ENCODE measurements at regions not wholly inside any gene's neighbourhood (a gene's known extent, or its start where the extent isn't known, plus 50 kb on each side); places are given as distances from the start of the nearest gene placed in this dataset.

DNA sequence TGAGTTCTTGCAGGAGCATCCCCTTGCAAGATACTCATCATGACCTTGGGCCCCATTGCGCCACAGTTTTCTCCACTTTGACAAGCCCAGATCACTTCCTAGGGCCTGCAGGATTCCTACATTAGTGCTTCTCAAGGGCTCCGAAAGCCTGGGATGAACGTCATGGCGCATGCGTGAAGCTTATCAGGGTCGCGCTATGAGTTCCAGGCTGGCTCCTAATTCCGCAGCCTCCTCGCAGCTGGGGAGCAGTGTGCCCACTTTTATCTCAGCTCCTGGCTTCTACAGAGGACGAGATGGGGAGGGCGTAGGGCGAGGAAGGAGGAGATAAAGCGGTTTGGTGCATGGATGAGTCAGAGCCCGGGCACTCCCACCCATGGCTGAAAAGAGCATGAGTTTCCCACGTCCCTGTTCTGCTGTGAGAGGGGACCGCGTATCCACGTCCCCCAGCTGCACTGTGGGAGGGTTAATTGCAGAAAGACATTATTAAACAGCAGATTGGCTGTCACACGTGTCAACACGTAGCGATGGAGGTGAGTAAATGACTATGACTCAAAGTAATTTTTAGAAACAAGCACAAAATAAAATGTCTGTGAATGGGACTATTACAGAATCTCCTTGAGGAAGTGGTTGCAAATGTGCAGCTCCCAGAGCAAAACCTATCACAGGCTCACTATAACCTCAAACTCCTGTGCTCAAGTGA, 72.9 kb upstream of the DSP start:
- Mint-ChIP-seq H3K36me3 (ENCODE audit: insufficient read depth) (no peaks in the 10 kb centered on the region), H3K9me3 (no peaks in the 10 kb centered on the region), H3K4me3 (no peak overlapping the region), H3K4me1 (ENCODE audit: low read depth) (peaks cover 3% of the 10 kb centered on the region), H3K27me3 (ENCODE audit: low read depth) (peaks cover 5% of the 10 kb centered on the region)
- DNase-seq (no peak), ATAC-seq (peak; percentile 56 to 77)

DNA sequence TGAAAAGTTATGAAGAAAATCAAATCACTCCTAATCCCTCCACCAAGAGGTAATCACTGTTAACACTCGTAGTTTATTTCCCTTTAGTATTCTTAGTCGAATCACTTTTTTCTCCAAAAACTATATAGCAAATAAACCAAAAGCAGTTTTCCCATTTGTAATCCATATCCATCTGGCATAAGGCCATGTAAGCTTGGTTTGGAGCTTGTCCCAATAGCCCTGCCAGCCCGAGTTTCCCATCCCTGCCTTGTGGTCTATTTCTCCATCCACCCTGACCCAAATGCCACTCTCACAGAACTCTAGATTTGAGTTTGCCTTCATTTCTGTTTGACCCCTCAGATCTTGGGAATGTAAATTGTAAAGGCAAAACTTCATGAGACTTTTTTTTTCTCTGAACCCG, 71.8 kb upstream of the DSP start:
- Mint-ChIP-seq H3K4me1 (ENCODE audit: low read depth) (peaks cover 3% of the 10 kb centered on the region), H3K4me3 (no peak overlapping the region), H3K36me3 (ENCODE audit: insufficient read depth) (no peaks in the 10 kb centered on the region), H3K9me3 (no peaks in the 10 kb centered on the region), H3K27me3 (ENCODE audit: low read depth) (peaks cover 5% of the 10 kb centered on the region)
- no peak for ATAC-seq
- no peak for DNase-seq

DNA sequence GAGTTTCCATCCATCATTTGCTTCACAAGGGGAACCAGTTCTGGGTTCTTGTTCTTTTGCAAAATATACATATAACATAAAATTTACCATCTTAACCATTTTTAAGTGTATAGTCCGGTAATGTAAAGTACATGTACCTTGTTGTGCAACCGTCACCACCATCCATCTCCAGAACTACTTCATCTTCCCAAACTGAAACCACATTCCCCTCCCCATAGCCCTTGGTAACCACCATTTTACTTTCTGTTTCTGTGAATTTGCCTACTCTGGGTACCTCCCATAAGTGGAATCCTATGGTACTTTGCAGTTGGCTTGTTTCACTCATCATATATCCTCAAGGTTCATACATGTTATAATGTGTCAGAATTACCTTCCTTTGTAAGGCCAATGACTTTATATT, 70.3 kb upstream of the DSP start:
- Mint-ChIP-seq H3K36me3 (ENCODE audit: insufficient read depth) (no peaks in the 10 kb centered on the region), H3K4me1 (ENCODE audit: low read depth) (peaks cover 3% of the 10 kb centered on the region), H3K27me3 (ENCODE audit: low read depth) (peaks cover 2% of the 10 kb centered on the region), H3K4me3 (no peak overlapping the region), H3K9me3 (no peaks in the 10 kb centered on the region)
- DNase-seq (no peak), ATAC-seq (no peak)

DNA sequence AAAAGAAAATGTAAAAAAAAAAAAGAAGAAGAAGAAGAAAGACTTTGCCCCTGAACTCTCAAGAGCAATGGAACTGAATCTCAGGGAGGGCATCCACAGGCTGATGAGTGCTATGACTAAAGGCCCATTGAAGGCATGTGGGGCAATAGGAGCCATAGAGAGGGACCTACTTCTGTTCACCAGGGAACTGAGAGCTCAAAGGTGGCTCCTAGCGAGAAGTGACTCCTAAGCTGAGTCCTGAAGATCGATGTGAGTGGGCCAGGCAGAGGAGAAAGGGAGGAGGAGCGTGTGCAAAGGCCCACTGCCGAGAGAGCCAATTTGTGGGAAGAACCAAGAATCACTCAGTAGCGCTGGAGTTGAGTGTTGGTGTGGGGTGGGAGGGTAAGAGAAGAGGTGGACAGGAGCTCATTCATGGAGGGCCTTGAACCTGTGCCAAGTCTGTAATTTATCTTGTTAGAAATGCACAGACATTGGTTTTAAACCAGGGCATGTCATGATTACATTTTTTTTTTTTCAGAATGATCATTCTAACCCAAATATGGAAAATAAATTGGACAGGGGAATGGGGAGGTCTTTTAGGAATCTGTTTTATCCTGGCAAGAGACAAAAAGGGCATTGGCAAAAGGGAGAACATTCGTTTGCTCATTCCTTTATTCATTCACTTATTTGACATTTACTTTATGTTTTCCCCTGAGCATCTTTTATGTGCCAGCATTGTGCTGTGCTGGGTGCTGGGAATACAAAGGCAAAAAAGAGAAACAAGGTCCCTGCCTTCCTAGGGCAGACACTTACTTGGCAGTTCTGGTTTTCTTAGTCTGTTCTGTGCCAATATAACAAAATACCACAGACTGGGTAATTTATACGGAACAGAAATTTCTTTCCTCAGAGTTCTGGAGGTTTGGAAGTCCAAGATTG, 67.4 kb upstream of the DSP start:
- no peak overlapping the region for H3K4me3 Mint-ChIP-seq

DNA sequence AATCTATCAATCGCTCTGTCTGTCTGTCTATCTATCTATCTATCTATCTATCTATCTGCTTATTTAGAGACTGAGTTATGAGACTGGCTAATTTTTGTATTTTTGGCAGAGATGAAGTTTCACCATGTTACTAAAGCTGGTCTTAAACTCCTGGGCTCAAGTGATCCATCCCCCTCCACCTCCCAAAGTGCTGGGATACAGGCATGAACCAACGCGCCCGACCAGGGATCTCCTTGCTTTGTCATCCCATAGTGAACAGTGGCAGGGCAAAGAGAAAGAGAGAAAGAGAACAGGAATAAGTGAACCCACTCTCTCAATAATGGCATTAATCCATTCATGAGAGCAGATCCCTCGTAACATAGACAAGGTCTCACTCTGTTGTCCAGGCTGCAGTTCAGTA, 66.4 kb upstream of the DSP start:
- DNase-seq (no peak), ATAC-seq (no peak)
- H3K9me3 Mint-ChIP-seq: no peaks in the 10 kb centered on the region
- no peak overlapping the region for H3K4me3 Mint-ChIP-seq
- no peaks in the 10 kb centered on the region for H3K27me3 Mint-ChIP-seq (ENCODE audit: low read depth)
- H3K4me1 Mint-ChIP-seq (ENCODE audit: low read depth): no peaks in the 10 kb centered on the region
- no peaks in the 10 kb centered on the region for H3K36me3 Mint-ChIP-seq (ENCODE audit: insufficient read depth)

More for the DNA sequence above, 67.4 kb upstream of the DSP start:
- no peak for DNase-seq
- no peaks in the 10 kb centered on the region for H3K27me3 Mint-ChIP-seq (ENCODE audit: low read depth)
- ATAC-seq: no peak
- H3K4me1 Mint-ChIP-seq (ENCODE audit: low read depth): no peaks in the 10 kb centered on the region
- H3K9me3 Mint-ChIP-seq: no peaks in the 10 kb centered on the region
- no peaks in the 10 kb centered on the region for H3K36me3 Mint-ChIP-seq (ENCODE audit: insufficient read depth)

DNA sequence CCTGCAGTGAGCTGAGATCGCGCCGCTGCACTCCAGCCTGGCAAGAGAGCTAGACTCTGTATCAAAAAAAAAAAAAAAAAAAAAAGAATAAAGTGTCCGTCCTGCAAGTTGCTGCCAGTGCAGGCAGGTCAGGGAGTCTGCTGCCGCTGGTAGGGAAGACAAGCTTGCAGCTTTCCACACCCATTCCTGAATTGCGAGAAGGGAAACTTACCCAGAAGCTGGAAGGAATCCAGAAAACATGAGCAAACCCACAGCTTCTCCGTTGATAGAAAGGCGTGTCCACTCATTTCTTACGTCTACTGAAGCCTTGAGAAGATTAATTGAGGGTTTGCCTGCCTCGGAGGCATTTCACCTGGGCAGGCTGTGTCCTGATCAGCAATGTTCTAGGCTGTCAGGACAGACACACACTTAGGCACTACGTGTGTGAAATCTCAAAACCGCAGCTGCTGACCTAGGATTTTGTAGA, 61.6 kb upstream of the DSP start:
- no peaks in the 10 kb centered on the region for H3K9me3 Mint-ChIP-seq
- no peaks in the 10 kb centered on the region for H3K36me3 Mint-ChIP-seq (ENCODE audit: insufficient read depth)
- no peak overlapping the region for H3K4me3 Mint-ChIP-seq
- H3K4me1 Mint-ChIP-seq (ENCODE audit: low read depth): no peaks in the 10 kb centered on the region
- DNase-seq: no peak
- no peak for ATAC-seq
- peaks cover 4% of the 10 kb centered on the region for H3K27me3 Mint-ChIP-seq (ENCODE audit: low read depth)

DNA sequence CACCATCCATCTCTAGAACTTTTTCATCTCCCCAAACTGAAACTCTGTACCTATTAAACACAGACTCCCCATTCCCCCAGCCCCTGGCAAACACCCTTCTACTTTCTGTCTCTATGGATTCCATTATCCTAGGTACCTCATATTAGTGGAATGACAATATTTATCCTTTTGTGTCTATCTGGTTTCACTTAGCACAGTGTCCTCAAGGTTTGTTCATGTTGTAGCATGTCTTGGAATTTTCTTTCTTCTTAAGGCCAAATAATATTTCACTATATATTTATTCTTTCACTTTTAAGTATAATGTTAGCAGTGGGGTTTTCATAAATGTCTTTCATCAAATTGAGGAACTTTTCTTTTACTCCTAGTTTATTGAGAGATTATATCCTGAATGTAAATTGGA, 56.8 kb upstream of the DSP start:
- no peaks in the 10 kb centered on the region for H3K9me3 Mint-ChIP-seq
- H3K36me3 Mint-ChIP-seq (ENCODE audit: insufficient read depth): no peaks in the 10 kb centered on the region
- no peak for ATAC-seq
- H3K4me3 Mint-ChIP-seq: no peak overlapping the region
- no peaks in the 10 kb centered on the region for H3K4me1 Mint-ChIP-seq (ENCODE audit: low read depth)
- peaks cover 7% of the 10 kb centered on the region for H3K27me3 Mint-ChIP-seq (ENCODE audit: low read depth)
- no peak for DNase-seq

DNA sequence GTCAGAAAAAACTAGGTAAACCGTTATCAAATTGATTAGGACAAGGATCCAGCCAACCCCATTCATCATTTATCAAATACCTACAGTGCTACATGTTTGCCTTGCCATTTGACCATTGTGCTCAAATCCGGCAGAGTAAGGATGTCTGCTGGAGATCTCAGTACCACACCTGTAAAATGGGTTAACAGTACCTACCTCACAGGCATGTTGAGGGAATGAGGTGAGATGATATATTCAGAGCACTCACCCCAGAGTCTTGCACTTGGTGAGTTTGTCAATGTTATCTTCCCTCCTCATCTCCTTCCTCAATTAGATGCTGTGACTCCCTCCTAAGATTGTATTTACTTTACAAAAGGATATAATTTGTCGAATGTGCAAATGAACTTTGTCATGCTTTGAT, 54.5 kb upstream of the DSP start:
- Mint-ChIP-seq H3K4me1 (ENCODE audit: low read depth) (no peaks in the 10 kb centered on the region), H3K36me3 (ENCODE audit: insufficient read depth) (no peaks in the 10 kb centered on the region)

DNA sequence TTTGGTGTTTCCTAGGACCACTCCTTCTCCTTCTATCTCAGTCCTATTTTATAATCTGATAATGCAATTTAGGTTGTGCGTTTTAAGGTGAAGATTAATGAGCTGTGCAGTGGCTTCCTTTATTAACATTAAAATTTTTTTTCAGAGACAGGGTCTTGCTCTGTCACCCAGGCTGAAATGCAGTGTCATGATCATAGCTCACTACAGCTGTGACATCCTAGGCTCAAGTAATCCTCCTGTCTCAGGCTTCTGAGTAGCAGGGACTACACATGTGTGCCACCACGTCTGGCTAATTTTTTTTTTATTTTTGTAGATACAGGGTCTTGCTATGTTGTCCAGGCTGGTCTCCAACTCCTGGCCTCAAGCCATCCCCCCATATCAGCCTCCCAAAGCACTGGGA, 53.0 kb upstream of the DSP start:
- Mint-ChIP-seq H3K4me3 (no peak overlapping the region), H3K27me3 (ENCODE audit: low read depth) (peaks cover 10% of the 10 kb centered on the region)

More for the DNA sequence above, 54.5 kb upstream of the DSP start:
- ATAC-seq (no peak), DNase-seq (no peak)
- peaks cover 10% of the 10 kb centered on the region for H3K27me3 Mint-ChIP-seq (ENCODE audit: low read depth)
- H3K9me3 Mint-ChIP-seq: no peaks in the 10 kb centered on the region
- no peak overlapping the region for H3K4me3 Mint-ChIP-seq

DNA sequence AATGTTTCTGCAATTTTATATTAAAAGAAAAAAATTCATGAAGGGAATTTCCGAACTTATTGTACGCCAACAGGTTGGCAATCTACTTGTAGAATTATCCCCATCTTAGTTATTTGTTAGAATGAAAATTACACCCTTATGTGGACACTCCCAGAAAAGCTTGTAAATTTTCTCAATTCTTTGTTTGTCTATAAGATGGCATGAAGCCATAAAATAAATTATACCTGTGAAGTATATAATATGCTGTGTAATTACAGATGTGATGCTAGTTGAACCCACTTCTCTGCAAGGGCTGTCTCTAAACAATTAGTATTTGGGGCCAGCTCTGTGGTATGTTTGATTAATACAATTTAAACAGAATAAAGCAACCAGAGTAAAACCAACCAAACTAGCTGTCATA, 52.1 kb upstream of the DSP start:
- Mint-ChIP-seq H3K4me1 (ENCODE audit: low read depth) (no peaks in the 10 kb centered on the region), H3K9me3 (no peaks in the 10 kb centered on the region), H3K36me3 (ENCODE audit: insufficient read depth) (no peaks in the 10 kb centered on the region), H3K4me3 (no peak overlapping the region), H3K27me3 (ENCODE audit: low read depth) (peaks cover 15% of the 10 kb centered on the region)
- no peak for DNase-seq
- no peak for ATAC-seq

More for the DNA sequence above, 53.0 kb upstream of the DSP start:
- no peaks in the 10 kb centered on the region for H3K4me1 Mint-ChIP-seq (ENCODE audit: low read depth)
- DNase-seq (no peak), ATAC-seq (no peak)
- no peaks in the 10 kb centered on the region for H3K9me3 Mint-ChIP-seq
- H3K36me3 Mint-ChIP-seq (ENCODE audit: insufficient read depth): no peaks in the 10 kb centered on the region

Measured in activated T-cell treated with anti-CD3 and anti-CD28 coated beads, Interleukin-2, amount 50 U/mL, for 4 hours (primary cell).